ENCODE measurements at regions not wholly inside any gene's neighbourhood (a gene's known extent, or its start where the extent isn't known, plus 50 kb on each side); places are given as distances from the start of the nearest gene placed in this dataset.

DNA sequence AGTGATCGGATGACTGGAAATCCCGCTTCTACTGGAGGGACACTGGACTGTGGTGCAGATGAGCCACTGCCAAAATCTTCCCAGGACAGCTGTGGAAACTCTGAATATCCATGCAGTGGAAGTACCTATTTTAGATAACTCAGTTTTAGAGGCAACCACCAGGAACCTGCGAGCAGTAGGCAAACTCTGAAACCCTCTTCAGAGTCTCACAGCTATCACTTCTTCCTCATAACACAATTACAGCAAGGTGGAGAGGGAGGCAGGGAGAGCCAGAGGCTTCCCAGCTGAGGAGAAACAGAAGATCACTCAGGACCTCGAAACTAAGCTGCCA is 322.8 kb upstream of the NT5E start:
- TF ChIP-seq, protein P1, sequence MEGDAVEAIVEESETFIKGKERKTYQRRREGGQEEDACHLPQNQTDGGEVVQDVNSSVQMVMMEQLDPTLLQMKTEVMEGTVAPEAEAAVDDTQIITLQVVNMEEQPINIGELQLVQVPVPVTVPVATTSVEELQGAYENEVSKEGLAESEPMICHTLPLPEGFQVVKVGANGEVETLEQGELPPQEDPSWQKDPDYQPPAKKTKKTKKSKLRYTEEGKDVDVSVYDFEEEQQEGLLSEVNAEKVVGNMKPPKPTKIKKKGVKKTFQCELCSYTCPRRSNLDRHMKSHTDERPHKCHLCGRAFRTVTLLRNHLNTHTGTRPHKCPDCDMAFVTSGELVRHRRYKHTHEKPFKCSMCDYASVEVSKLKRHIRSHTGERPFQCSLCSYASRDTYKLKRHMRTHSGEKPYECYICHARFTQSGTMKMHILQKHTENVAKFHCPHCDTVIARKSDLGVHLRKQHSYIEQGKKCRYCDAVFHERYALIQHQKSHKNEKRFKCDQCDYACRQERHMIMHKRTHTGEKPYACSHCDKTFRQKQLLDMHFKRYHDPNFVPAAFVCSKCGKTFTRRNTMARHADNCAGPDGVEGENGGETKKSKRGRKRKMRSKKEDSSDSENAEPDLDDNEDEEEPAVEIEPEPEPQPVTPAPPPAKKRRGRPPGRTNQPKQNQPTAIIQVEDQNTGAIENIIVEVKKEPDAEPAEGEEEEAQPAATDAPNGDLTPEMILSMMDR (conservative IDR thresholded peaks at IDR 0.05) = no peak; the same call in none of the 2 replicates
- H3K27ac ChIP-seq = no peak overlapping the region

DNA sequence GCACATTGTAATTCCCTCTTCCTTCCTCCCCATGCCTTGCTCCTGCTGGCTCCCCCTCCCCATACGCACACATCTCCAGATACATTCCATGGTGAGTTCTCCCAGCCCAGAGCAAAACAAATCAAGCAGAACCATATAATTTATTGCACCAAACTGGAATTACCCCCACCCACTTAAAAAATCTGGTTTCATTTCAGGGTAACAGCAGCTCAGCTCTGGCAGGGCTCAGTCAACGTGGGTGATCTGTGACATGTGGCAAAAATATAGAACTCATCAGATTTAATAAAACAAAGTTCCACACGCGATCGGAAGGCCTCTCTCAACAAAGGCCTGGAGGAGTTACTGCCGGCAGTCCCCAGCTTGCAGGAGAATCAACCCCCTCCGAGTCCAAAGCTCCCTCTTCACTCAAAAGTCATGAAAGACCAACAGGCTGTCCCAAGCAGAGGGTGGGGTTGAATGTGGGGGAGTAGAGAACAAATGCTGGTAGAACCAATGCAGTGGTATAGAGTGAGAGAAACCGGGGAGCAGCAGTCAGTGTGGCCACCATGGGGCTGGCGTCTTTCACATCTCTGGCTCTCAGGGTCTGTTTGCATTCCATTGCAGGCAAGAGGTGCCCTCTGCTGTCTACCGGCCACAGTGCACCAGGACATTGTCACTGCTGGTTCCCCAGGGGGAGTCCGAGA is 323.3 kb upstream of the NT5E start:
- TF ChIP-seq, protein P1 (conservative IDR thresholded peaks at IDR 0.05) = peak; percentile 86
- no peak overlapping the region for H3K27ac ChIP-seq

GRCh38 chr6:85125526-85125925 is 324.4 kb upstream of the NT5E start:
- no peak overlapping the region for H3K27ac ChIP-seq
- TF ChIP-seq, protein P1 (conservative IDR thresholded peaks at IDR 0.05) = no peak

DNA sequence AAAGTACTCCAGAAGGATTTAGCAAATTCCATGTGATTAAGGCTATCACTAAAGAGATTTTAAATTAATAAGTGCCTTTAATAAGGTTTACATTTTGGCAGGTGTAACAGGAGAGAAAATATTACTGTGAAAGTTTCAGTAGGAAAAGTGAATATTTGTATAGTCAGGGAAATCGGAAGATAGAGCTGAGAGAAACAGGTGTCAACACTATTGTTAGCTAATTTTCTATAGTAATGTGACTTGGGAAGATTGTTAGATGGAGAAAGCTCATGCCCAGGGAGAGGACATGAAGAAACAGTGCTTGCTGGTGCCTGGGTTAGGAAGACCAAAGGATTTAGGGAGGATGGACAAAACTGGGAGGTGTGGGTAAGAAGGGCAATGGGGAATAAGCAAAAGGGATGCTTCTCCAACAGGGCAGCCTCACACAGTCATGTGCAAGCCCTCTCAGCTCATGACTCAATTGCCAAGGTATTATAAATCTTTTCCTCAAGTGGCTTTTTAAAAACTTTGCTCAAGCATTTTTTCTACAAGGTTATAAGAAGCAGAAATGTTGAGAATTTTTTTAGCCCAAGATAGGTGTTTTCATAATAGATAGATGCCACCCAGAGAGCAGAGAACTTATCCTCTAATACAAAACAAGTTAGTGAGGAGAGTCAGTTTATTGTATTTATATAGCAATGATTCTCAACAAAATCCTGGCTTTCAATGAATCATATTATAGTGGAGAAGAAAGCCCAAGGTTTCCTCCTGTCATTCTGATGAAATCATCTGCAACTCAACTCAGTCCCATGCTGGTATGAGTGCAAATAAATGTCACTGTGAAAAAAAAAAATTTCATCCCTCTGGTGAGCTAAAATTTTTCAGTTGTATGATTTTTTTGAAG is 325.2 kb upstream of the NT5E start:
- TF ChIP-seq, protein P1 (conservative IDR thresholded peaks at IDR 0.05) = no peak
- no peak overlapping the region for H3K27ac ChIP-seq

DNA sequence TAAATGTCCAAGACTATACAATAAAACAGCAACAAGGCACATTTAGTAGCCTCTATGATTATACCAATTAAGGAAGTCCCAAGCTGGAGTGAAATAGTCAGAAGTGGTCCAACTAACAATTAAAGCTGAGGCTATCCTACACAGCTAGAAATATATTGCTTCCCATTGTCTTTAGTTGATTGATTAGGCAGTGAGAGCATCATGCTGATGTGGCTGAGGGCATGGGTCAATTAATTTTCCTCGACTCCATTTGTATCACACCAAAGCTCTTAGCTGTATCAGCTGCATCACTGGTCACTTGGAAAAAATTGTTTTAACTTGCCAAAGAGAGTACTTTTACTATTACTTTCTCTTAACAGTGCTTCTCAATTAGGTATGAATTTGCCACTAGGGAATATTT is 328.7 kb upstream of the NT5E start:
- no peak overlapping the region for H3K27ac ChIP-seq
- TF ChIP-seq, protein P1 (conservative IDR thresholded peaks at IDR 0.05) = no peak

DNA sequence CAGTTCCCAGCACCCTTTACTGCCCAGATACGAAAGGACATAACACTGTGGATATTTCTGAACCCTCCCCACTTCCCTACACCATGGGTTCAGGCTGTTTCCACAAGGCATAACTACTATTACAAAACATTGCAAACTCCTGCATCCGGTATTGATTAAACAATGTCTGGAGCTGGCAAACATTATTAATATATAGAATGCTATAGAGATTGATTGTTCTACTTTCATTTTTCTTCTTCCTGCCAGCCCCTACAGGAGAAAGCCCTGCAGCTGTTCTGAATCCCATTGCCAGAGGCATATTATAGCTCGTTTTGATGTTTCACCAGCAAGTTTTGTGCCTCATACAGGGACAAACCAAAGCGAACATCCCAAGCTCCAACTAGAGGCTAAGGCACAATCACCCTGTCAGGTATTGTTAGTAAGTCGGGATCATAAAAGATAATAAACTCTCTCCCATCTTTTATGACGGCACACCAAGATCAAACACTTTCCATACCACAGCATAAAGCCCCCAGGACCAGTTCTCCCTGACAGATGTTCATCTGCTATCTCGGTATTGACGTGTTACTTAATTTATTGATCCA is 331.1 kb upstream of the NT5E start:
- H3K27ac ChIP-seq = no peak overlapping the region
- TF ChIP-seq, protein P1 (conservative IDR thresholded peaks at IDR 0.05) = no peak

DNA sequence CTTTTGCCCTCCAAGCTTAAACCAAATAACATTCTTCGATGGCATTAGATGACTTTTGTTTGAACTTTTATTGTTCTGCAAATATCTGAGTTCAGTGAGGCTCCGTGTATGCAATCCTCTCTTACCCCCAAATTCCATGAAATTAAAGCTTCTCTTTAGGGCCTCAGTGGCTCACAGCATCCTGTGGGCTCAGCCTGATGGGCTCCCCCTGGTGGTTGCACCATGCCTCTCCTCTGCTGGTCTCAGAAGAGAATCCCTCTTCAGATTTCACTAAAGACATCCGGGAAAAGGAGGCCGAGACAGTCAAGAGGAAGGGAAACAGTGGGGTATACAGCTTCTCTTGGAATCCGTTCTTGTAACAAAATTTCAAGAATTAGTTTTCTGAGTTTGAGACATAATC is 331.6 kb upstream of the NT5E start:
- TF ChIP-seq, protein P1 (conservative IDR thresholded peaks at IDR 0.05) = no peak
- H3K27ac ChIP-seq = no peak overlapping the region
